Uterus (tissue), 2 donors: ENCODE measurements at regions not wholly inside any gene's neighbourhood (a gene's known extent, or its start where the extent isn't known, plus 50 kb on each side); places are given as distances from the start of the nearest gene placed in this dataset.

Experiments
- CTCF ChIP-seq, 4 experiments: fragments of 200-600 bp in 2 of 4; fragments of 450-650 bp in 2 of 4; sonication (generic) in 2 of 4; IDR thresholded peaks; one replicate each; pipeline ENCODE4 v1.5.1; 2016 to 2019; ENCODE audit warnings: antibody characterized with exemption in 4 of 4, mild to moderate bottlenecking in 2 of 4, moderate library complexity in 1 of 4
- POLR2A ChIP-seq, 2 donors: fragments of 450-650 bp; IDR thresholded peaks; one replicate each; pipeline ENCODE4 v1.6.1; 2016; ENCODE audit warnings: antibody characterized with exemption in 2 of 2, mild to moderate bottlenecking in 1 of 2, moderate library complexity in 1 of 2

- TF ChIP-seq CTCF (IDR thresholded peaks at IDR 0.05) = no peak
- no peak for TF ChIP-seq POLR2A (IDR thresholded peaks at IDR 0.05)
Observed at GRCh38 chr1:217141711-217142110, 418.5 kb upstream of the ESRRG start.
